HG03439 (cell line): ENCODE measurements at regions not wholly inside any gene's neighbourhood (a gene's known extent, or its start where the extent isn't known, plus 50 kb on each side); places are given as distances from the start of the nearest gene placed in this dataset.
"Not testable (repeated sequence)": the region's sequence is repeated elsewhere in the genome, so short reads cannot be mapped to it uniquely, and the experiment has no call there.

Experiments used
- ATAC-seq: cut with Tn5 transposase; IDR thresholded peaks from one replicate; pipeline ENCODE4 v1.9.1; 2021; ENCODE audit warnings: mild to moderate bottlenecking, moderate library complexity; ENCODE audit not compliant: unreplicated experiment

GRCh38 chr12:107514887-107515445 lies 170.6 kb upstream of the PWP1 start:
- no peak for ATAC-seq

GRCh38 chr12:107515446-107515958 lies 170.1 kb upstream of the PWP1 start:
- no peak for ATAC-seq

DNA sequence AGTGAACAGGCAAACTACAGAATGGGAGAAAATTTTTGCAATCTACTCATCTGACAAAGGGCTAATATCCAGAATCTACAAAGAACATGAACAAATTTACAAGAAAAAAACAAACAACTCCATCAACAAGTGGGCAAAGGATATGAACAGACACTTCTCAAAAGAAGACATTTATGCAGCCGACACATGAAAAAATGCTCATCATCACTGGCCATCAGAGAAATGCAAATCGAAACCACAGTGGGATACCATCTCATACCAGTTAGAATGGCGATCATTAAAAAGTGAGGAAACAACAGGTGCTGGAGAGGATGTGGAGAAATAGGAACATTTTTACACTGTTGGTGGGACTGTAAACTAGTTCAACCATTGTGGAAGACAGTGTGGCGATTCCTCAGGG lies 167.8 kb upstream of the PWP1 start:
- ATAC-seq: not testable (repeated sequence)

- no peak for ATAC-seq
Observed at GRCh38 chr12:107518868-107519267, 166.7 kb upstream of the PWP1 start.

GRCh38 chr12:107519906-107520859 lies 165.4 kb upstream of the PWP1 start:
- ATAC-seq: no peak

DNA sequence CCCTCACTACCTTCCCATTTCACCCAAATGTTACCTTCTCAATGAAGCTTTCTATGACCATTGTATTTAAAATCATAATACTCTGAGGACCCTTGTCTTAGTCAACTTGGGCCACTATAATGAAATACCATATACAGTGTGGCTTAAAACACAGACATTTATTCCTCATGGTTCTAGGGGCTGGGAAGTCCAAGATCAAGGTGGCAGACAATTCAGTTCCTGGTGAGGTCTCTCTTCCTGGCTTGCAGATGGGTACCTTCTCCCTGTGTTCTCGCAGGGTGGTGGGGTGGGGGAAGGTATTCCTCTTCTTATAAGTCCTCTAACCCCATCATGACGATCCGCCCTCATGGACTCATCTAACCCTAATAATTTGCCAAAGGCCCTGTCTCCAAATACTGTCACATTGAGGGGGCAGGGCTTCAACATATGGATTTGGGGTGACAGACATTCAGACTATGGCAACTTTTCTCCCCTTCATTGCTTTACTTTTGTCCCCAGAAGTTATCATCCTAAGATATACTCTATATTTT lies 163.7 kb upstream of the PWP1 start:
- ATAC-seq: no peak

GRCh38 chr12:107522692-107523477 lies 162.7 kb upstream of the PWP1 start:
- ATAC-seq: no peak

- ATAC-seq: no peak
Observed at GRCh38 chr12:107523775-107524535, 161.6 kb upstream of the PWP1 start.

DNA sequence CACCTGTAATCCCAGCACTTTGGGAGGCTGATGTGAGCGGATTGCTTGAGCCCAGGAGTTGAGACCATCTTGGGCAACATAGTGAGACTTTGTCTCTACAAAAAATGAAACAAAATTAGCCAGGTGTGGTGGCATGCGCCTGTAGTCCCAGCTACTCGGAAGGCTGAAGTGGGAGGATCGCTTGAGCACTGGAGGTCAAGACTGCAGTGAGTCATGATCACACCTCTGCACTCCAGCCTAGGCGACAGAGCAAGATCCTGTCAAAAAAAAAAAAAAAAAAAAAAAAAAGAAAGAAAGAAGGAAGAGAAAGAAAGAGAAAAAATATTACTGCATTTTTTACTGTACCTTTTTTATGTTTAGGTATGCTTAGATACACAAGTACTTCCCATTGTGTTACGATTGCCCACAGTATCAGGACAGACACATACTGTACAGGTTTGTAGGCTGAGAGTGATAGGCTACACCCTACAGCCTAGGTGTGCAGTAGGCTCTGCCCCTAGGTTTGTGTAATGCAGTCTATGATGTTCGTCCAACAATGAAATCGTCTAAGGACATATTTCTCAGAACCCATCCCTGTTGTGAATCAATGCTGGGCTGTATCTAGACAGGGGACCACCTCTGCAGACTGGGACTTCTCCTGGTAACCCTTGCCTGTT lies 160.4 kb upstream of the PWP1 start:
- no peak for ATAC-seq

- no peak for ATAC-seq
Observed at GRCh38 chr12:107525719-107526554, 159.7 kb upstream of the PWP1 start.

- ATAC-seq: no peak
Observed at GRCh38 chr12:107526555-107527180, 158.9 kb upstream of the PWP1 start.

- no peak for ATAC-seq
Observed at GRCh38 chr12:107528731-107529365, 156.8 kb upstream of the PWP1 start.

DNA sequence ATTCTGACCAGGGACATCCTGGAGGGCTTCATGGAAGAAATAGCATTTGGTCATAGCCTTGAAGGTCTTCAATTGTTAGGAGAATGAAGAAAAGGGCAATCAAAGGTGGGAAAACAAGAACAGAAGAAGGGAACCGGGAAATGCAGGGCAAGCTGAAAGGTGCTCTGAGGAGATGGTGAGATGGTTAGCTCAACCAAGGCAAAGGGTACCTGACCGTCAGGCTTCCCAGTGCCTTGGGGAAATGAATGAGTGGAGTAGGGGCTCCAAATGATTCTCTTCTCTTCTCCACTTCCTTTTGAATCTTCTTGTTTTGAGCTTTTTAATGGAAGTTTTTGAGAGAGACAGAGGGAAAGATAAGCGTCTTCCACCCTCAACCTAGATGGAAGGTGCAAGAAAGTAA lies 155.6 kb upstream of the PWP1 start:
- no peak for ATAC-seq

DNA sequence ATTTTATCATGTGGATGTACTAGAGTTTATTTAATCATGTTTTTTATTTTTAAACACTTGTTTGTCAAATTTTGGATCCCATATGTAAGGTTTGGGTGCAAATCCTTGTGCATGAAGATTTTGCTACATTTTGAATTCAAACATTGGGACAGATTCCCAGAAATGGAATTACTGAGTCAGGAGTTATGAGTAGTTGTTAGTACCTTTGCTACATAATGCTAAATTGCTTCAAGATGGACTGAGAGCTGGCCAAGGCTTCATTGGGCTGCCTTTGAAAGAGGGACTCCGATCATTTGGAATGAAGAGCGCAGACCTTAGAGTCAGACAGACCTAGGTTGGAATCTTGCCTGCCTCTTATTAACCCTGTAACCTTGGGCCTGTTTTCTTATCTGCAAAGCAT lies 154.9 kb upstream of the PWP1 start:
- no peak for ATAC-seq

GRCh38 chr12:107533218-107533617 lies 152.4 kb upstream of the PWP1 start:
- ATAC-seq: peak; percentile 80

DNA sequence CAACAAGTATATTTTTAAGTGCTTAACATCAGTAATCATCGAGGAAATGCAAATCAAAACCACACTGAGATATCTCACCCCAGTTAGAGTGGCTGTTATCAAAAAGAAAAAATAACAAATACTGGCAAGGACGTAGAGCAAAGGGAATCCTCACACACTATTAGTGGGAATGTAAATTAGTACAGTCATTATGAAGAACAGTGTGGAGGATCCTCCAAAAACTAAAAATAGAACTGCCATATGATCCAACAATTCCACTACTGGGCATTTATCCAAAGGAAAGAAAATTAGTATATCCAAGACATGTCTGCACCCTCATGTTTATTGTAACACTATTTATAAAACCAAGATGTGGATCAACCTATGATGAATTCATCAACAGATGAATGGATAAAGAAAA lies 149.0 kb upstream of the PWP1 start:
- ATAC-seq: no peak

GRCh38 chr12:107537464-107538119 lies 148.0 kb upstream of the PWP1 start:
- ATAC-seq: no peak
